Adrenal gland (tissue), 5 donors: ENCODE measurements at regions not wholly inside any gene's neighbourhood (a gene's known extent, or its start where the extent isn't known, plus 50 kb on each side); places are given as distances from the start of the nearest gene placed in this dataset.

ENCODE experiments used
- CTCF ChIP-seq, 6 experiments: fragments of 450-650 bp in 4 of 6; fragments of 200-600 bp in 2 of 6; sonication (generic) in 1 of 6; IDR thresholded peaks; 1 replicate in 5 of 6; 2 replicates in 1 of 6; pipeline versions ENCODE4 v1.5.1 to v1.8.0; 2016 to 2021; ENCODE audit warnings: antibody characterized with exemption in 6 of 6, mild to moderate bottlenecking in 2 of 6, moderate library complexity in 1 of 6
- POLR2A ChIP-seq, 2 donors: fragments of 450-650 bp; IDR thresholded peaks; one replicate each; pipeline ENCODE4 v1.6.1; 2017; ENCODE audit warnings: antibody characterized with exemption in 2 of 2, mild to moderate bottlenecking in 2 of 2, moderate library complexity in 1 of 2
- donor health status: DM: no; HTN: no; CAD: no.

GRCh38 chr5:124200381-124200780 lies 546.1 kb downstream of the ZNF608 start:
- no peak for TF ChIP-seq CTCF (IDR thresholded peaks at IDR 0.05)
- TF ChIP-seq POLR2A (IDR thresholded peaks at IDR 0.05) = no peak
